ENCODE measurements at regions not wholly inside any gene's neighbourhood (a gene's known extent, or its start where the extent isn't known, plus 50 kb on each side); places are given as distances from the start of the nearest gene placed in this dataset.

DNA sequence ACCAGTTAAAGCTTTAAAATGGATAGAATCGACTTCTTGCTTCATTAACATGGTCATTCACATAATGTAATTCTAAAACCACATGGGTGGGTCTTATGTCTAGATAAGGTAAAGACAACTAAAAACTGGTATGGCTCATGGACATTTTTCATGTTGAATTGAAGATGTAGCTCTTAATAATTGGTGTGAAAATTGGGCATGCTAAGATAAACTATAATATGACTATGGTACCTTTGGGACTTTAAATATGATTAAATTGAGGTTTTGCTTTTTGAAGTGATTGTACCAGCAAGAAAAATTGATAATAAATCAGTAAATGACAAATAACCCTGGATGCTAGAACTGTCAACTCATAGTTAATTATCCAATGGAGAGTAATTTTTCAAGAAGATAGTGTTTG, 710.7 kb upstream of the PTPRD start:
- TF ChIP-seq EP300 (IDR thresholded peaks at IDR 0.05; ENCODE audit: low read depth) (no peak), POLR2A (IDR thresholded peaks at IDR 0.05) (no peak)
- TF ChIP-seq, protein P1, sequence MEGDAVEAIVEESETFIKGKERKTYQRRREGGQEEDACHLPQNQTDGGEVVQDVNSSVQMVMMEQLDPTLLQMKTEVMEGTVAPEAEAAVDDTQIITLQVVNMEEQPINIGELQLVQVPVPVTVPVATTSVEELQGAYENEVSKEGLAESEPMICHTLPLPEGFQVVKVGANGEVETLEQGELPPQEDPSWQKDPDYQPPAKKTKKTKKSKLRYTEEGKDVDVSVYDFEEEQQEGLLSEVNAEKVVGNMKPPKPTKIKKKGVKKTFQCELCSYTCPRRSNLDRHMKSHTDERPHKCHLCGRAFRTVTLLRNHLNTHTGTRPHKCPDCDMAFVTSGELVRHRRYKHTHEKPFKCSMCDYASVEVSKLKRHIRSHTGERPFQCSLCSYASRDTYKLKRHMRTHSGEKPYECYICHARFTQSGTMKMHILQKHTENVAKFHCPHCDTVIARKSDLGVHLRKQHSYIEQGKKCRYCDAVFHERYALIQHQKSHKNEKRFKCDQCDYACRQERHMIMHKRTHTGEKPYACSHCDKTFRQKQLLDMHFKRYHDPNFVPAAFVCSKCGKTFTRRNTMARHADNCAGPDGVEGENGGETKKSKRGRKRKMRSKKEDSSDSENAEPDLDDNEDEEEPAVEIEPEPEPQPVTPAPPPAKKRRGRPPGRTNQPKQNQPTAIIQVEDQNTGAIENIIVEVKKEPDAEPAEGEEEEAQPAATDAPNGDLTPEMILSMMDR (IDR thresholded peaks at IDR 0.05) = no peak

All from transverse colon (tissue), 3 donors.